ENCODE measurements at regions not wholly inside any gene's neighbourhood (a gene's known extent, or its start where the extent isn't known, plus 50 kb on each side); places are given as distances from the start of the nearest gene placed in this dataset.

GRCh38 chr20:40176098-40176841 is 512.8 kb downstream of the MAFB start:
- 34% methylated on average over 4 of the region's 4 CpGs for WGBS, 2 experiments (ENCODE audit: low coverage in 1 of 2, low lambda C conversion rate in 2 of 2, missing lambda C conversion rate in 2 of 2)
- Histone ChIP-seq H3K4me2 (ENCODE audit: unreplicated experiment) (no peak overlapping the region), H3K9me3 (ENCODE audit: low read depth) (no peaks in the 10 kb centered on the region), H3K4me1 (ENCODE audit: insufficient read depth) (no peaks in the 10 kb centered on the region), H3K27me3 (replicated peaks; ENCODE audit: insufficient read depth) (no peaks in the 10 kb centered on the region), H2AFZ (no peak overlapping the region), H3K79me2 (ENCODE audit: insufficient read depth) (no peaks in the 10 kb centered on the region), H3K27ac (no peak overlapping the region), H3K4me3 (no peak overlapping the region), H3K9me2 (ENCODE audit: insufficient read depth) (no peaks in the 10 kb centered on the region), H3K36me3 (ENCODE audit: low read depth) (no peaks in the 10 kb centered on the region), H3K9ac (no peak overlapping the region), H3F3A (ENCODE audit: insufficient read depth) (no peaks in the 10 kb centered on the region), H4K20me1 (ENCODE audit: insufficient read depth) (no peaks in the 10 kb centered on the region)
- DNase-seq, result no peak
- in situ Hi-C loops (cut with MboI), result no loop called here
- no peak for TF ChIP-seq EZH2 (IDR thresholded peaks at IDR 0.05; ENCODE audit: insufficient read depth, poor library complexity, severe bottlenecking)

GRCh38 chr20:40175296-40175695 is 513.7 kb downstream of the MAFB start:
- 40 to 50% methylated on average over 1 of the region's 1 CpG for WGBS, 2 experiments (ENCODE audit: low coverage in 1 of 2, low lambda C conversion rate in 2 of 2, missing lambda C conversion rate in 2 of 2)
- H2AFZ ChIP-seq, result no peak overlapping the region
- no peaks in the 10 kb centered on the region for H3K27me3 ChIP-seq (replicated peaks; ENCODE audit: insufficient read depth)
- no peaks in the 10 kb centered on the region for H3K9me2 ChIP-seq (ENCODE audit: insufficient read depth)
- H3F3A ChIP-seq (ENCODE audit: insufficient read depth), result no peaks in the 10 kb centered on the region
- in situ Hi-C loops (cut with MboI), result no loop called here
- no peak for TF ChIP-seq EZH2 (IDR thresholded peaks at IDR 0.05; ENCODE audit: insufficient read depth, poor library complexity, severe bottlenecking)
- no peak for TF ChIP-seq EZH2phosphoT487 (IDR thresholded peaks at IDR 0.05; ENCODE audit: insufficient read depth, low read depth)
- H3K79me2 ChIP-seq (ENCODE audit: insufficient read depth), result no peaks in the 10 kb centered on the region
- no peaks in the 10 kb centered on the region for H4K20me1 ChIP-seq (ENCODE audit: insufficient read depth)
- no peak for DNase-seq
- no peaks in the 10 kb centered on the region for H3K4me1 ChIP-seq (ENCODE audit: insufficient read depth)
- no peaks in the 10 kb centered on the region for H3K36me3 ChIP-seq (ENCODE audit: low read depth)
- no peak overlapping the region for H3K4me3 ChIP-seq
- H3K9ac ChIP-seq, result no peak overlapping the region
- no peaks in the 10 kb centered on the region for H3K9me3 ChIP-seq (ENCODE audit: low read depth)
- H3K27ac ChIP-seq, result no peak overlapping the region
- H3K4me2 ChIP-seq (ENCODE audit: unreplicated experiment), result no peak overlapping the region

DNA sequence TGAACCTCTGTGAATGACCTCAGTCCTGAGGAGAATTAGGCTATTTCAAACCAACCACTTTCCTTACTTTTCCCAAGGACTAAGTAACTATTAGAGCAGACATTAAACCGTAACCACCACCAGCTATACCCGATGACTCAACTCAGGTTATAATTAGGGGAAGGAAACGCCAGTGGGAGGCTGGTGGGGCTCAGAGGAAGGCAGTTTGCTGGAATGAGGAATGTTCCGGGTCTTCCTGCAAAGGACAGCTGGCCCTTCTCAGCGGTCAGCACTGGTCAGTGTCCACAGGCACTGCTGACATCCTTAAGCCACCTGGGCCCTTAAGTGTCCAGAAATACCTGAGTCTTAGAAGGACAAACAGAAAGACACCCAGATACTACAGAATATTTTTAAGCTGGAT is 515.2 kb downstream of the MAFB start:
- Histone ChIP-seq H2AFZ (no peak overlapping the region), H4K20me1 (ENCODE audit: insufficient read depth) (no peaks in the 10 kb centered on the region), H3K36me3 (ENCODE audit: low read depth) (no peaks in the 10 kb centered on the region), H3K79me2 (ENCODE audit: insufficient read depth) (no peaks in the 10 kb centered on the region), H3K27me3 (replicated peaks; ENCODE audit: insufficient read depth) (no peaks in the 10 kb centered on the region), H3K4me1 (ENCODE audit: insufficient read depth) (no peaks in the 10 kb centered on the region), H3K9me2 (ENCODE audit: insufficient read depth) (no peaks in the 10 kb centered on the region), H3K9me3 (ENCODE audit: low read depth) (no peaks in the 10 kb centered on the region), H3F3A (ENCODE audit: insufficient read depth) (no peaks in the 10 kb centered on the region), H3K4me2 (ENCODE audit: unreplicated experiment) (no peak overlapping the region), H3K27ac (no peak overlapping the region), H3K4me3 (no peak overlapping the region), H3K9ac (no peak overlapping the region)
- no peak for TF ChIP-seq EZH2 (IDR thresholded peaks at IDR 0.05; ENCODE audit: insufficient read depth, poor library complexity, severe bottlenecking)
- no peak for TF ChIP-seq EZH2phosphoT487 (IDR thresholded peaks at IDR 0.05; ENCODE audit: insufficient read depth, low read depth)
- no peak for DNase-seq
- in situ Hi-C loops (cut with MboI), result no loop called here
- 63 to 76% methylated on average over 5 of the region's 5 CpGs for WGBS, 2 experiments (ENCODE audit: low coverage in 1 of 2, low lambda C conversion rate in 2 of 2, missing lambda C conversion rate in 2 of 2)

GRCh38 chr20:40168981-40169620 is 519.9 kb downstream of the MAFB start:
- Histone ChIP-seq H3K9ac (no peak overlapping the region), H3K9me2 (ENCODE audit: insufficient read depth) (no peaks in the 10 kb centered on the region), H3K36me3 (ENCODE audit: low read depth) (no peaks in the 10 kb centered on the region), H3K4me1 (ENCODE audit: insufficient read depth) (no peaks in the 10 kb centered on the region), H3K4me2 (ENCODE audit: unreplicated experiment) (no peak overlapping the region), H3K79me2 (ENCODE audit: insufficient read depth) (no peaks in the 10 kb centered on the region), H4K20me1 (ENCODE audit: insufficient read depth) (no peaks in the 10 kb centered on the region), H3K27ac (no peak overlapping the region), H2AFZ (no peak overlapping the region), H3K9me3 (ENCODE audit: low read depth) (no peaks in the 10 kb centered on the region), H3K4me3 (no peak overlapping the region), H3F3A (ENCODE audit: insufficient read depth) (no peaks in the 10 kb centered on the region), H3K27me3 (replicated peaks; ENCODE audit: insufficient read depth) (no peaks in the 10 kb centered on the region; the same call in 1 of the 2 replicates)
- in situ Hi-C loops (cut with MboI), result no loop called here
- TF ChIP-seq EZH2phosphoT487 (IDR thresholded peaks at IDR 0.05; ENCODE audit: insufficient read depth, low read depth), result no peak
- TF ChIP-seq EZH2 (IDR thresholded peaks at IDR 0.05; ENCODE audit: insufficient read depth, poor library complexity, severe bottlenecking), result no peak
- 40% methylated on average over 2 of the region's 2 CpGs for WGBS, 2 experiments (ENCODE audit: low coverage in 1 of 2, low lambda C conversion rate in 2 of 2, missing lambda C conversion rate in 2 of 2)
- no peak for DNase-seq
